22Rv1 (cell line): ENCODE measurements at regions not wholly inside any gene's neighbourhood (a gene's known extent, or its start where the extent isn't known, plus 50 kb on each side); places are given as distances from the start of the nearest gene placed in this dataset.

ENCODE experiments used
- ZFX ChIP-seq: fragments of 450-650 bp; IDR thresholded peaks from 2 replicates; pipeline ENCODE4 v1.6.1; 2017; ENCODE audit warnings: antibody characterized with exemption, borderline replicate concordance
- TF ChIP-seq, protein P1 (sequence below): fragments of 450-650 bp; IDR thresholded peaks from 2 replicates; pipeline ENCODE4 v1.5.1; 2017; ENCODE audit warnings: mild to moderate bottlenecking

DNA sequence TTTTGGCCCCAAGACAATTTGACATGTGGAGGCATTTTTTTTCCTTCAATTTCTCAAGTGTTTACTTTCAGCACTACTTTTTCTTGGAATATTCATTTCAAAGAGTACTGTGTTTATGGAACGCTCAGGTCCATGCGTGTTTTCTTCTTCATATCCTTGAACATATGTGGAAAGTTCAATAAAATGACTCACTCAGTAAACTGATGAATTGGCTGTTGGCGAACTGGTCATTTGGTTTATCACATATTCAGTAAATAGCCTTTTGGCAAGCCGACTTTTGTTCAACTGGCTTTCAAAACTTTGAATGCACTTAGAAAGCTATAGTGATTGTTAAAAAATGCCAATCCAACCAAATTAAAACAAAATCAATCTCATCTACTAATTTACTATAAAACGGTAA lies 964.6 kb upstream of the SLC35B3 start:
- TF ChIP-seq, protein P1, sequence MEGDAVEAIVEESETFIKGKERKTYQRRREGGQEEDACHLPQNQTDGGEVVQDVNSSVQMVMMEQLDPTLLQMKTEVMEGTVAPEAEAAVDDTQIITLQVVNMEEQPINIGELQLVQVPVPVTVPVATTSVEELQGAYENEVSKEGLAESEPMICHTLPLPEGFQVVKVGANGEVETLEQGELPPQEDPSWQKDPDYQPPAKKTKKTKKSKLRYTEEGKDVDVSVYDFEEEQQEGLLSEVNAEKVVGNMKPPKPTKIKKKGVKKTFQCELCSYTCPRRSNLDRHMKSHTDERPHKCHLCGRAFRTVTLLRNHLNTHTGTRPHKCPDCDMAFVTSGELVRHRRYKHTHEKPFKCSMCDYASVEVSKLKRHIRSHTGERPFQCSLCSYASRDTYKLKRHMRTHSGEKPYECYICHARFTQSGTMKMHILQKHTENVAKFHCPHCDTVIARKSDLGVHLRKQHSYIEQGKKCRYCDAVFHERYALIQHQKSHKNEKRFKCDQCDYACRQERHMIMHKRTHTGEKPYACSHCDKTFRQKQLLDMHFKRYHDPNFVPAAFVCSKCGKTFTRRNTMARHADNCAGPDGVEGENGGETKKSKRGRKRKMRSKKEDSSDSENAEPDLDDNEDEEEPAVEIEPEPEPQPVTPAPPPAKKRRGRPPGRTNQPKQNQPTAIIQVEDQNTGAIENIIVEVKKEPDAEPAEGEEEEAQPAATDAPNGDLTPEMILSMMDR, result no peak
- TF ChIP-seq ZFX, result no peak
